Superior temporal gyrus (tissue), 1 donor: ENCODE measurements at regions not wholly inside any gene's neighbourhood (a gene's known extent, or its start where the extent isn't known, plus 50 kb on each side); places are given as distances from the start of the nearest gene placed in this dataset.
"Not testable (repeated sequence)": the region's sequence is repeated elsewhere in the genome, so short reads cannot be mapped to it uniquely, and the experiment has no call there.

ENCODE experiments used
- DNase-seq: peaks from one replicate; pipeline ENCODE4 v3.0.0-alpha.2; 2016; ENCODE audit errors: extremely low spot score

DNA sequence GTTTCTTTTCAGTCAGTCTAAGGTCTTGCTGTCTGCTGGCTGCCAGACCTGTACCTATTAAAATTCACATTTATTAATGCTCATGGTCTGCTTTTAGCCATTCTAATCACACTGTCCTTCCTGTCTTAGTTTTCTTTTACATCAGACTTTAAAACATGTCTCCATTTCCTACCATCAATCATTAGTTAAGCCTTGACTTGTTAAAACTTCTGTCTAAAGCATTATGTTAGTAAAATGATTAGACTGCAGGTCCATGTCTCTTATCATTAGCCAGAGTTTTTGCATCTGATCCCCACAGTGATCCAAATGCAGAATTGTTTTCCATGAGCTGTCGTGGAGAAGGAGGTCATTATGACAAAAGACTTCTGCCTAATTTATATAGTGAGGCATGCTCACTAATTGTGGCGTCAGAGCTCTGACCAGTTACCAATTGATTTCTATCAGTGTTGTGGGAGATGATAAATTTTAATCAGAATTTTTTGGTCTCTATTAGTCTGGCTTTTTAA lies 226.5 kb downstream of the DKK1 start:
- DNase-seq = no peak

DNA sequence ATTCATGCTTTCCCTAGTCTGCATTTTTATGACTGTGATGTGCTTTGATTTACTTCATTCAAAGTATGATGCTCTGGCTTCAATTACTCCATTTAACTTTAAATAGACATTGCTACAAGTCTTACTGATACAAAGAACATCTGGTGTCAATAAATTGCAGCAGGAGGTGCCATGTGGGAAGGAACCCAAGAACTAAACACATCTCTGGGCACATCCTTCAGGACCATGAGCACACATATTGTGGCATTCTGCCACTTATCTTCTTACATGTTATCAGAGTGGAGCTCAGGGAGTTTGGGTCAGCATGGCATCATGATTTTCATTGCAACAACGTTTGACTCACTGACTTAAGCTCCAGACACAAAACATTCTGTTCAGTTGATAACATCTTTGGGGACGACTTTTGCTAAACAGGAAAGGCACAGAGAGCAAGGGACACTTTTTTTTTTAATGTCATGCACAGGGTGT lies 227.0 kb downstream of the DKK1 start:
- DNase-seq = no peak

- no peak for DNase-seq
These were observed 228.8 kb downstream of the DKK1 start for GRCh38 chr10:52542906-52543305.

GRCh38 chr10:52551046-52551445 lies 221.5 kb downstream of the MBL2 start:
- no peak for DNase-seq

DNA sequence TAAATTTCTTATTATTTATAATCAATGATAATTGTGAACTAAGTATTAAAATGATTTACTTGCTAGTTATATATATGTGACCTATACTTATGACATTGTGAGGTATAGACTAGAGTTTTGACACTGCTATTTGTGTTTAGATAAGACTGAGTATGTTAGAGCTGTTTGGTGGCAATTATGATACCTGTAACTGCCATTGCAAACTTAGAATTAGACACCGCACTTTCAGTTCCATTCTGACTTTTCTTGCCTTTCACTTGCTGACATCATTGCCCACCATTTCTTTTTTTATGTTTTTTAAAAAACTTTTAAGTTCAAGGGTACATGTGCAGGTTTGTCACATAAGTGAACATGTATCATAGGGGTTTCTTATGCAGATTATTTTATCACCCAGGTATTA lies 214.5 kb downstream of the MBL2 start:
- DNase-seq = no peak

DNA sequence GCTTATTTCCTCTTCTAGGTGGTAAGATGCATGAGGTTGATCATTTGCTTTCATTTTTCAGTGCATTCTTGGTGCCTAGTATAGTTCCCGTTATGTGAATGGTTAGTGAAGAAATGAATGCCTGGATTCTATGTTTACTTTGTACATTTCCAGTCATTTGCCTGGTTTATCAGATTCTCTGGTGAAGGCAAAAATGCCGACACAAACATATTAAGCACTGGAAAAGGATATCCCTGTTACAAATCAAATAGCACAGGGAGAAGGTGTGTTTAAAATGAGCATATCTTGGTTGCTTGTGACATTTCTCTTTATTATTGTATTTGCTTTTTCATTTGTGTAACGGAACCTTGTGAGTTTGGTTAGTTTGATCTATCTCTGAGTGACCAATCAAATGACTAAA lies 211.3 kb downstream of the MBL2 start:
- no peak for DNase-seq

DNA sequence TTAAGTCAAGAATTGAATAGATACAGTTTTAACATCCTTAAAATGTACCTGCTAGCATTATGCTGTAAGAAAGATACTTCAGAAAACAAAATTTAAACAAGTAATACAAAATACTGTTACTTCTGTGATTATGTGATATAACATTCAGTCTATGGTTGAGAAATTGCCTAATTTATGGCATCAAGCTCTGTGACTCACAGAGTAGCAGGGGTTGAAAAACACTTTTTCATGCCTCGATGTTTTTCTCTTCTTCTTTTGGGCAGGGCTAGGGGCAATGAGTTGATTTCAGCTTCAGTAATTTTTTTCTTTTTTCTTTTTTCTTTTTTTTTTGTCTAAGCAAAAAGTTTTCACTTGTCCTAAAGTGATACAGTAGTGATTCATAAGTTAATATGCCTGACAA lies 209.2 kb downstream of the MBL2 start:
- no peak for DNase-seq

DNA sequence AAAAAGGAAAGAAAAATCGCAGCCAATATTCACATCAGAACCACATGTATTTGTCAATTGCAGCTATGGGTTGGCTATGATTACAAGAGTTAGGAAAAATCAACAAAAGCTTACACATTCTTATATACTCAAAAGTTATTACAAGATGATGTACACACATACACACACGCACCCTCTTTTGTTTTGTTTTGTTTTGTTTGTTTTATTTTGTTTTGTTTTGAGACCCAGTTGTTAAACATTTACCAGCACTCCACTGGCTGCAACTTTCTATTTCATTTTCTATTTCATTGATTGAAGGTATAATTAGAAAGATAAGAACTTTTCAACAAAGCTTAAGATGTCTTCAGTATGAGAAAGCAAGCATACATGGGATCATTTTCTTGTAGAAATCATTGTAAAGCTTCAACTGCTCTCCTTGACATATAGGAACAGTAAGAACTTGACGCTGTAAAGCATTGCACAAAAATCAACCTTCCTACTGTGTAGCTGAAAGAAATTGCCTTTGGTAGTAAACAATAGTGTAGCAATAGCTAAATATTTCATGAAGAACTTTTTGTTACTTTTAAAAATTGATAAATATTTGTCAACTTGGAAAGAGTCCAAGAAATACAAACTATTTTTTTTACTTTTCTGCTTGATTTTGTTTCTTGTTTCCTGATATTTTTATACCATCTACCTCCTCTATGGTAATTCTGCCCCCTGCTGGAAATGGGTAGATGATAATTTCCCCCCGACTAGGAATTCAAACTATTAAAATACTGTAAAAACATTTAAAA lies 205.9 kb downstream of the MBL2 start:
- DNase-seq = no peak

DNA sequence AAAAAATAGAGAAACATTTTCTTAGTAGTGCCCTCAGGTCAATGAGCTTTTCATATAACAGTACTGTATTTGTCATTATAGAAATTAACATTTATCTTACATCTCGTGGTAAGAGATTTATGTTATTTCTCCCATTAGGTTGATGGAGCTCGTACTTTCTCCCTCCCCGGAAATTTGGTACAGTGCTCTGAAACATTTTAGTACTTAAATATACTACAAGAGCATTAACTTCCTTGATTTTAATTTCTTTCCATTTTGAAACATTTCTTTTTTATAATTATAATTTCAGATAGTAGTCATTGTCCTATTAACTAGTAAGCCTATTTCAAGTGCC lies 205.4 kb downstream of the MBL2 start:
- DNase-seq = no peak

DNA sequence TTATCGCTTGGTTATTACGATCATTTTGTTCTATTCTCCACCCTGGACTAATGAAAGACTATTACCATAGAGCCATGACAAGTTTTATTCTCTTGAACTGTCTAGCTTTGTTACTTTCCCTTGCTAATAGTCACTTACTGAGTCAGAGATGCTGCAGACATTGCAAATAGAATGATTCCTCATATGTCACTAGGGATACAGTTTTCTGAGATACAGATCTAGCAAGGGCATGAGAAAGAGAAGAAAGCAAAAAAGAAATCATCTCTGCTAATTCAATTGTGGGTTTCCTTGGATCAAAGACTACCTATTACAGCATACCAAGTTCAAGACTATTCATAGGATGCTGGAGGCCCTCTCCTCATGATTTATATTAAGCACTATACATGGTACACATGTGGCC lies 204.3 kb downstream of the MBL2 start:
- no peak for DNase-seq

DNA sequence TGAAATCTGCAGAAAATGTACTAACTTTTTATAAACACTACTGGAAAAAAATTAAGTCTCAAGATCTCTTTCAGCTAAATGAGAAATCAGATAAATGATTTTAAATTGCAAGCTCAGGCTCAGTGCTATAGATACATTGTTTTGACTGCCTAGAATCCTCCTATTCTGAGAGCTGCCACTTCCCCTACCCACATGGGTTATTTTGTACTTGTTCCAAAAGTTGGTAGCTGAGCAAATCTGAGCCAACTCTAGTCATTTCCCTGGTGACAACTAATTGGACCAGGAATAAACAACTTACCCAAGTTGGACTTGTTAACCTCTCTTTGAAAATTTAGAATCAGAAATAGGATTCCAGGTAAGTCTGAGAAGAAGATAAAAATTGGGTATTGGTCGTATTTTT lies 202.1 kb downstream of the MBL2 start:
- no peak for DNase-seq

DNA sequence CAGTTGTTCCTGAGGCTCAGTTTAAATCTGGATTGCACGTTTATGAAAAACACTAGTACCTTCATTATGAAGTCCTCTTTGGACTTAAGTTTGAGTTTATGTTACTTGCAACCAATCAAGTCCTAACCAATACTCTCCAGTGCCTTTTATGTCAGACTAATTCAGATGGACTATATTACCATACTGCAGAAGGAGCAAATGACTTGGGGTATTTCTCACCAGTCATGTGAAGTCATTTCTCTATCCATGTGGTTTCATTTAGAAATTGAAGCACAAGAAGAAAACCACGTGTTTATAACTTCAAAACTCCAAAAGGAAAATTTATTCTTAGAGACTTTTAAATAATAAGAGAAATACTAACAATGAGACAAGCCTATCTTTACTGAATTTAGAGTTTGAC lies 201.6 kb downstream of the MBL2 start:
- no peak for DNase-seq

DNA sequence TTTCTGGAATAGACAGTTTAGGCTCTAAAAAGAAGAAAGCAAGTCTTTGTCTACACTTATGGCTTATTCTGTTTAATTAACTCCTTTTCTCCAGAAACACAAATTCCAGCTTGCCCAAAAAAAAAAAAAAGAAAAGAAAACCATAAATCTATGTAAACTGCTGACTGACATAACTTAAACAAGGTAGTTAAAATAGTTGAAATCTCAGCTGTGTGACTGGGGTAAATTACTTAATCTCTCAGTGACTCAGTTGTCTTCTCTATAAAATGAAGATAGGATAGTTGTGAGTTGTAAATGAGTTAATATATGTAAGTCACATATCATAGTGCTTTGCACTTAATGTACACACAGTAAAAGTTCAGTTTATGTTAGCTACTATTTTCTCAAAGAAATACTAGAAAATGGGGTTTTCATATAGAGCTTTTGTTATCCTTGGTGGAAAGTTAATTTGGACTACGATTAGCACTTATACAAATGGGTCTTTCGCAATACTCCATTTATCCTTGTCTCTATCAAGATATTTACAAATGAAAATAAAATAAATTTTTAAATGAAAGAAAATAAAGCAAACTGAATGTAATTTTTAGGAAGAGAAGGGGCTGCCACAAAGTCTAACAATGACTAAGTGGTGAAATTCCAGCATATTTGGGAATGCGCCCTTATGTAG lies 200.9 kb downstream of the MBL2 start:
- DNase-seq = no peak

DNA sequence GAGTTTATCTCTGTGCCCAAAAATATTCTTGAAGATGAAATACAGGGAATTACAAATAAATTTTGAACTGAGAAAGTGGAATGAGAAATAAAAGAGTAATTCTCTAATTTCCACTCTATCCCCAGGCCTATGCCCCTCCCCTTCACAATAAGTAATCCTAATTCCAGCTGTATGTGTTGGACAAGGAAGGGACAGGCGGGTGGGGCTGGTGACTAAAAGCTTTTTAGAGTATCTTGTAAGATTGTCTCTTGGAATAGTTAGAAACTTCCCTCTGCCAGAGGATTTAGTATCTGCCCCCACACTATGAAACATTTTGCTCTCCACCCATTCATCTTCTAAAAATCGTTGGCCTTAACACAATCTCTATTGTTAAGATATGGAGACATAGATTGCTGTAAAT lies 199.2 kb downstream of the MBL2 start:
- DNase-seq = no peak

GRCh38 chr10:52574697-52575096 lies 197.9 kb downstream of the MBL2 start:
- no peak for DNase-seq

GRCh38 chr10:52577047-52577446 lies 195.5 kb downstream of the MBL2 start:
- no peak for DNase-seq

DNA sequence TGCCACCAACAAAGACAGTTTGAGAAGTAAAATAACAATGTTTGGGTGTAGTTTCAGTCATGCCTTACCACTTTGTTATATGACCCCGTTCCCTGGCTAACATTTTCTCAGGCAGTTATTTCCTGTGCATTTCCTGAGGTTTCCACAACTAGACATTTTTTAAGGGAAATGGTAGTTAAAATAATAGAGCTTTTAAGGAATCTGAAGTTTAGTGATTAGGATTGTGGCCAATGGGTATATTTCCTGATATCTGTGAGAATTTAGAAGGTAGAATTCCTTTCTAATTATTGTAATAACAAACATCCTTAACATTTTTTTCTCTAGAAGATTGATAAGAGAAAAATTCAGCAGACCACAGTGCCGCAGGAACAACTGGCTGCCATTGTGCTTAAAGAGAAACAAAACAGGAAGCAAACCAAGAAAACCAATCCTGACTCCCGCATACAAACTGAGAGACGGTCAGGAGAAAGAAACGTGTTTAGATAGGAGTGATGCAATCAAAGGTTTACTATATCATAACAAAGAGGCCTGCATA lies 193.6 kb downstream of the MBL2 start:
- no peak for DNase-seq

- not testable (repeated sequence) for DNase-seq
These were observed 190.9 kb downstream of the MBL2 start for GRCh38 chr10:52581636-52582035.

DNA sequence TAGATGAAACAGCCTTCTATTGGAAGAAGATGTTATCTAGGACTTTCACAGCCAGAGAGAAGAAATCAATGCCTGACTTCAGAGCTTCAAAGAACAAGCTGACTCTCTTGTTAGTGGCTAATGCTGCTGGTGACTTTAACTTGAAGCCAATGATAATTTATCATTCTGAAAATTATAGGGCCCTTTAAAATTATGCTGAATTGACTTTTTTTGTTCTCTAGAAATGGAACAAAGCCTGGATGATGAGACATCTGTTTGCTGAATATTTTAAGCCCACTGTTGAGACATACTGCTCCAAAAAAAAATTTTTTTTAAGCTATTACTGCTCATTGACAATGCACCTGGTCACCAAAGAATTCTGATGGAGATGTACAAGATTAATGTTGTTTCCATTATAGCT lies 189.2 kb downstream of the MBL2 start:
- no peak for DNase-seq

GRCh38 chr10:52586710-52587109 lies 185.9 kb downstream of the MBL2 start:
- DNase-seq = no peak

DNA sequence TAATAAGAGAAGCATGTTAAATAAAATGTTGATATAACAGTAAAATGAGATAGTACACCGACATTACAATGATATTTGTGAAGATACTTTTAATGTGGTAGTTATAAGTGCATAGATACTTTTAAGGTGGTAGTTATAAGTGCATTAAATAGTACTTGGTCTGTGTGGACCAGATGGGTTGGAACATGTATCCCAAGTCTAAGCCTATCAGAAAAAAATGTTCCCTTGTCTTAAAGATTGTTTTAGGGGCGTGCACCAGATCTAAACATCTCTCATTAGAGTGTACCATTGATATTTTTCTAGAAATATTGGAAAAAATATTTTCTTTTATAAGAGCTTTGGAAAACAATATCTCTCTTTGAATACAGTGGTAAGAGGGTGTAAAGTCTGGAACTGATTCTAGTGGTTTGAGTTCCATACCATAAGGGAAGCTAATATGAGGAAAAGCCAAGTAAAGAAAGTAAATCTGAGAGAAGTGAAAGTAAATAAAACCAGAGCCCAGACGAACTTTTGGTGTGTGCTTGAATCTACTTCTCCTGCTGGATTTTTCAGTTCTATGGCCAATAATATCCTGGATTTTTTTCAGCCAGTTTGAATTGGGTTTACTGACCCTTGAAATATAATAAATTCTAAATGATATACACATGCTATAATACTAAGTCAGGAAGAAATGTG lies 175.3 kb downstream of the MBL2 start:
- no peak for DNase-seq

DNA sequence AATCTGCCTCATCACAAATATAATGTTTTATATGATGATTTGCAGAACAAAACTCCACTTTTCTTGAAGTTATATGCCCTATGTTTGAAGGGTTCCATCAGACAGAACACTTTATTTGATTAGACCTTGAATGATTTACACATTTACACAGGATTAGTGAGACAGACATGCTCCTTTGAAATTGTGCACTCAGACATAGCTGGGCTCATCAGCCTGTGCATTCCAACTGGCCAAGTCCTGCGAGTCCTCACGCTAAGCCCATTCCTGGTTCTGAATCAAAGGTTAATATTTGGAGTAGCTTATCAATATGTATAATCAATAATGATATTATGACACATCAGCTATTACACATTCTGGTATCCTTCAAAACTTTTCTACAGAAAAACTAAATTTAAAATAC lies 173.6 kb downstream of the MBL2 start:
- no peak for DNase-seq
